ENCODE measurements at regions not wholly inside any gene's neighbourhood (a gene's known extent, or its start where the extent isn't known, plus 50 kb on each side); places are given as distances from the start of the nearest gene placed in this dataset.

DNA sequence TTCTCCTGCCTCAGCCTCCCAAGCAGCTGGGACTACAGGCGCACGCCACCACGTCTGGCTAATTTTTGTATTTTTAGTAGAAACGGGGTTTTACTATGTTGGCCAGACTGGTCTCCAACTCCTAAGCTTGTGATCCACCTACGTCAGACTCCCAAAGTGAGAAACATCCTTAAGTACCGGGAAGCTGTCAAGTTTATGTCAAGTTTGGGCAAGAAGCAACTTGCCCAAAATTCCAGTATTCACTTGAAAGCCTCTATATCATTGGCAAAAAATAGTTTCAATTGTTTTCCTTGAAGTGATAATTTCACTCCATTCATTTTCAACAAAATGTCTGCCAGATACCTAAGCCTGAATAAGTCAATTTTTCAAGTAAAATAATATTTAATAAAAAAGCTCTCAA is 370.0 kb downstream of the FBXO8 start:
- TF ChIP-seq CTCF (IDR thresholded peaks at IDR 0.05) (no peak), POLR2AphosphoS5 (IDR thresholded peaks at IDR 0.05) (no peak), POLR2A (IDR thresholded peaks at IDR 0.05) (no peak), EP300 (IDR thresholded peaks at IDR 0.05; ENCODE audit: low read depth) (no peak)

Data from transverse colon (tissue), 4 donors.